HG03066 (cell line): ENCODE measurements at regions not wholly inside any gene's neighbourhood (a gene's known extent, or its start where the extent isn't known, plus 50 kb on each side); places are given as distances from the start of the nearest gene placed in this dataset.

ENCODE experiments used
- ATAC-seq: cut with Tn5 transposase; IDR thresholded peaks from one replicate; pipeline ENCODE4 v1.9.1; 2021; ENCODE audit warnings: low read depth; ENCODE audit not compliant: unreplicated experiment

DNA sequence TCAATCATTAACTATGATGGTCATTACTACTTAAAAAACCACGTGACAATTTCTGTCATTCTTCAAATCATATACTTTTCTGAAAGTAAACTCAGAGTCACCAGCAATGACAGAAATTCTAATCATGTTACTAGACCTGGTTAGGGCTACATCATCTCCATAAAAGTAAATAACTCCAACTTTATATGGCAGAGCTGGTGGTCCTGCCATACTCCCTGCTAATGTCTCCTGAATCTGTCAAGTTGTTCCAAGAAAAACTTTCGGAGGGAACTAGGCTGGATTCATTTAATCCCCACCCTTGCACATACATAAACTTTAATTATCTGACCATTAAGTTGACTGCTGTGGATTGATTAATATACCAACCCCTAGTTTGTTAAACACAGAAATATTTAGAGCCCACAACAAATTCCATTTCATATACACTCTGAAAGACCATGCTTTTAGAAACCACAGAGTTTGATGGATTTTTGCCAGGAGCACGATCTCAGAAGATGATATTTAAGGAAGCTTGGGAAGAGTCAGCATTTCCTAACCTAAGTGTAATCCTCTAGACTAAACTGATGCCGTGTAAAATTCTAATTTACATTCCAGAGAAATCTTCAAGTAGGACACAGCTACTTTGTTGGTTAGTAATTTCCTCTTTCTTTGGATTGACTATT is 577.0 kb downstream of the FAT4 start:
- no peak for ATAC-seq

DNA sequence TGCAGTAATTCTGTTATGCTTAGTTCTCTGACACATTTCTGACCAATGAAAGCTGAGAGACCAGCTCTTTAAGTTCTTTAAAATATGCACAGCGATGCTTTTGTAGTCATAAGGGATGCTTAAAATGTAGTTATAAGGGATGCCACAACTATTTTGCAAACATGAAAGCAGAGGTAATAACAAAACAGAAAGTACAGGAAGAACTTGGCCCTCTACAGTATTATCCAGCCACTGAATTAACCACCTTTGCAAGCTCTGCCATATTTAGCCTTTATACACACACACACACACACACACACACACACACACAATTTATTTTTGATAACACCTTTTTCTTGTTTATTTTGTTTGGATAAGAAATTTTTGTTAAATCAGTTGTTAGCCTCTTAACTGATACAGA is 590.0 kb downstream of the FAT4 start:
- ATAC-seq = no peak

DNA sequence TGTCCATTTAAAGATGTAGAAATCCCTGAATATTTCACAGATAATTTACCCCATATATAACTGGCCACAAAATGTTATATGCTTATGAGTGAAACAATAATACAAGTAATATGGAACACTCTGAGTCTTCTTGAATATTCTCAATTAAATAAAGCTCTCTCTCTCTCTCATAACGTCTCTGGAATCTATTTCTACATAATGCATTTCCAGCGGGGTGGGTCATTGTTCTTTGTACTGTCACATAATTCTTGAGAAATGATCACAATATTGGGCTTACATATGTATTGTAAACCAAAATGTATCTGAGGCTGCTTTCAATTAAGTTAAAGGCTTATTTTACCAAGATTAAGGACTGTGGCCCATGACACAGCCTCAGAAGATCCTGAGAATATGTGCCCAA is 596.3 kb downstream of the FAT4 start:
- ATAC-seq = no peak

DNA sequence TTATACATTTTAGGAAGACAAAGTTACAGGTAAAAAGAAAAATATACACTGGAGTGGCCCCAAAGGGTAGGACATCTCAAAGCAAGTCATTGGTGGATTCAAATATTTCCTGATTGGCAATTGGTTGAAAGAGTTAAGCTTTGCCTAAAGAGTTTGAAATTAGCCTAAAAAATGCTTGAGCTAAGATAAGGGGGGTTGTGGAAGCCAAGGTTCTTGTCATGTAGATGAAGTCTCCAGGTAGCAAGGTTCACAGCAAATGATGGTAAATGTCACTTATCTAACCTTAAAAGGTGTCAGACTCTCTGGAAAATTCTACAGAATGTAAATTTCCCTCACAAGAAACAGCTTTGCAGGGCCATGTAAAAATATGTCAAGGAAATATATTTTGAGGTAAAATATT is 596.7 kb downstream of the FAT4 start:
- no peak for ATAC-seq

DNA sequence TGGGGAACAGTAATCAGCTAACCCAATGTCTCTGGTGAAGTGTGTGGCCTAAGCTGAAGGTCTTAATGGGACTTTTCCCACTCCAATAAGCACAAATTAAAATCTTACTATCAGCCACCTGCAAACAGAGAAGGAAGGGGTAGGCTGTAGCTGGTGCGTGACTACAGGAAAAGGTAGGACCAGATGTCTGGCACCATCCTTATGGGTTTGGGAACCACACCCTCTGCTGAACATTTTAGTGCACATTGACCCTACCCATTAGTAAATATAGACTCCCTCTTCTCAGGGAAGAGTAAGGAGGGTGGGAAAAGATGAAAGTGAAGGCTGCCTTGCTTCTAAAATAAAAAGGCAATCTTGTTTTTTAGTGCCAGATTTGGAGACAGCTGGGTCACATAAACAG is 602.8 kb downstream of the FAT4 start:
- ATAC-seq = no peak

DNA sequence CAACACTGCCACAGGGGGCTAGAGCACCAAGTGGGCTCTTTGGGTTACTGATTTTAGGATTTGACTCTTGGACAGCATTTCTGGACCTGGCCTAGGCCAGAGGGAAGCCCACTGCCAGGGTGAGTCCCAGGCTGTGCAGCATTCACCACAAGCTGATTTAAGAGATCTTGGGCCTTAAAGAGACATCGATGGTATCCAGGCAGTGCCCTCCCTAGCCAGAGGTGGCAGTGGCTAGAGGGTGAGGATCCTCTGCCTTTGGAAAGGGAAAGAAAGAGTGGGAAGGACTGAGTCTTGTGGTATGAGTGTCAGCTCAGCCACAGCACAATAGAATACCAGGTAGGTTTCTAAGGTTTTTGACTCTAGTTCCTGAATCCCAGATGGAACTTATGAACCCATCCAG is 613.9 kb downstream of the FAT4 start:
- no peak for ATAC-seq

DNA sequence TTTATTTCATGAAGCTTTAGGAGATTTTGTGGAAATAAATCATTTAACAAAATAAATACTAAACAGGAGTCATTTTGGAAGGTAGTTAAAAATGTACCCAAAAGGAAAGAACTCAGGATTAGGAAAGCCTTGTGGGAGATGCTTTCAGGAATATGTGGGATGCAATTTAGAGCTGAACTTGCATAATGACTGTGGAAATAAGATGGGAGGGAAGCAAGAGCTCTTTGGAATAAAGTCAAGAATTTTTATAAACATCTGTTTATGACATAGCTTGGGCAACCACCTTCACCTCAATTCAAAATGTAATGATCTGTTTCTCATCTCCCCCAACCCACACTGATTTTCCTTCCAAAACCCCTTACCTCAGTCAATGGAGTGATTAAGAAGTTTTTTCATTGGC is 623.8 kb downstream of the FAT4 start:
- no peak for ATAC-seq

DNA sequence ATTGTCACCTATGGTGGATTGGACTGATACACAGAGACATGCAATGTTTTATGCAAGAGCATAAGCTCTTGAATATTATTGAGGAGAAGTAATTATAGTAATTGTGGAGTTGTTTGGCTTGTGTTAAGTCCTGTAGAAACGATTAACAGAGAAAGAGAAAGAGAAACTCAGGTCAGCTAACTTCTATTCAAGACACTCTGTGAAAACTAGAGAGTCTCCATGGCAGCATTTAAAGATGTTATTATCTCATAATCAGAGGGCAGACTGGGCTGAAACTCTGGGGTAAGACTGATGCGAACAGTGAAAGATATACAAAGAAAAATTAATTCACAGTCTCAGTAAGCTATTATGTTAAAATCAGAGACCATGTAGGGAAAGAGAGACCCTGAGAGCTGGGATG is 625.7 kb downstream of the FAT4 start:
- ATAC-seq = no peak

DNA sequence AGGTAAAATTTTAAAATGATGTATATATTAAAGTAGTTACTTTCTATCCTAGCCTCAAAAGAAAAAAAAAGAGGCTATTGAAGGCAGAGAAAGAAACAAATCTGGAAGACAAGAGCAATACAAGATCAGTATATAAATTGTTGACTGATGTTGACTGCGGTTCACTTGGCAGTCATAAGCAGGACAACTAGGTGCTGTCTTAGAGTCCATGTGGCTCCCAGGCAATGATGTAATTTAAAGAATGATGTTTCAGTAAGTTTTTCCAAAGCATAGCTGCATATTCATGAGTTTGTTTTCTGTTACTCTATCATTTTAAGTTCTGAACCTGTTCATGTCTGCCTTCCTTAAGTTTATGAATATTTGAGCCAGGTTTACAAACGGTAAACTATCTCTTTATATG is 630.2 kb downstream of the FAT4 start:
- no peak for ATAC-seq

DNA sequence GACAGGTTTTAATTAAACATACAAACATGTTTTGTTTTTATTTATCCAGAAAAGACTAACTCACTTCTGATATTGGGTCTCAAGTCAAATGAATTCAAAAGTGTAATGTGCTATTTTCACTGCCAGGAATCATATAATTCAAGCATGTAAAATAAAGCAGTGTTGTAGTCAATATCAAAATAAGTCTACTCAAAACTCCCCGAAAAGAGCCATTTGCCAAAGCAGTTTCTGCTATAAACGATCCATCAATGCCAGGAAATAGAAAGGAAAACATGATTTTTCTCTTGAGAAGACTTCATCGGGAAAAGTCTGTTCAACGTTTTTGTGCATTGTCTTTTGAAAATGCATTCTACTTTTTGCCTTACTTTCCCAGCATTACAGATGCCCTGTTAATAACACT is 633.3 kb downstream of the FAT4 start:
- no peak for ATAC-seq

DNA sequence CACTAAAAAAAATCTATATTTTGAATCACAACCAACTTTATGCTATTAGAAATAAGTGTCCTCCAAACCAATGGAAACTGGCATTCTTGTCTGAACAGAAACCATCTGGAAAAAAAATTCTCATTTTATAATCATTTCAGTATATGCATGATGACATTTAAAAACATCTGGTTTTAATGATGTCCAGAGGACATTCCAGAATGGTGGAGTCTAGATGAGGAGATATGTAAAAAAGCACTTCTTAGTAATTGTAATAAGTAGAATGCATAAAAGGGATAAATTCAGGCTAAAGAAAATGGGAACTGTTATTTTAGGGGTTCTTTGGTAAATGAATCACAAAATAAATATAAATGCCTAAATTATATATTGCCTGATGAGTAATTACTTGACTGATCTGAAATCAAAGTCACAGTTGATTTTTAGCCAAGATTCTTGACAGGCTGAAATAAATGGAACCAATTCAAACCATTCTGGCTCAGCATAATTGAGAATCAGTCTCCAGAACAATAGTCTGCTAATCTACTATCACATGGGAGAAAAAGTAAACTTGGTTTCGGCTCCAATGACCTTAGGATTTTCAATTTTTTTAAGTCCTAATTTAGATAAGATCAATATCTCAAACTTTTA is 636.6 kb downstream of the FAT4 start:
- ATAC-seq = no peak

DNA sequence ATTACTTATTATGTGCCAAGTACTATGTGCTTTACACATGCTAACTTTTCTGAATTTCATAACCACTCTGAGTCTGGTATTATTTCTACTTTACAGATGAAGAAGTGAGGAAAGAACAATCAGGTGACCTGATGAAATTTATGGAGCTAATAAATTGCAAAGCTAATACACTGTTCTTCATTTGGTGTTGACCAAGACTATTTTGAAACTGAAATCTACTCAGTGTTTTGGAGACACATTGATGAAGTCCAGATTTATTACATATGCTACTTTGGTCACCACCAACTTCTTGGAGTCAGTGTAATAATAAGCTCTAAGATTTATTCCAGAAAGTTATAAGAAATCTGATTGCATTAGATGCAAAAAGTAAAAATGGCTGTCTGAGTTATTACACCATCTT is 637.9 kb downstream of the FAT4 start:
- no peak for ATAC-seq

DNA sequence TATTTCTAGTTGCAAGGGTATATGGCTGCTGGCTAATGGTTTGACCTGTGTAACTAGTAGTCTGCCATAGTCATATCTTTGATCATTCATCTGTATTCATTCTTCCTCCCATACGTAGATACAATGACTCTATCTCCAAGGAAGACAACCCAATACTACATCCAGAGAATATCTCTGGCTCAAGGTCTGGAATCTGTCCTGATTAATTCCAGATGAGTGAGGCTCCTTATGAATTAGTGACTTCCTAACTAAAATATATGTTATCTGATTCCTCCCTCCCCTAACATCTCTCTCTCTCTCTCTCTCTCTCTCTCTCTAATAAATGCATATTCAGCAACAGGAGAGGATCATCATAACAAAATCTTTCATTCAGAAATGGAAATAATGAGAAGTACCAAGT is 641.5 kb downstream of the FAT4 start:
- no peak for ATAC-seq

DNA sequence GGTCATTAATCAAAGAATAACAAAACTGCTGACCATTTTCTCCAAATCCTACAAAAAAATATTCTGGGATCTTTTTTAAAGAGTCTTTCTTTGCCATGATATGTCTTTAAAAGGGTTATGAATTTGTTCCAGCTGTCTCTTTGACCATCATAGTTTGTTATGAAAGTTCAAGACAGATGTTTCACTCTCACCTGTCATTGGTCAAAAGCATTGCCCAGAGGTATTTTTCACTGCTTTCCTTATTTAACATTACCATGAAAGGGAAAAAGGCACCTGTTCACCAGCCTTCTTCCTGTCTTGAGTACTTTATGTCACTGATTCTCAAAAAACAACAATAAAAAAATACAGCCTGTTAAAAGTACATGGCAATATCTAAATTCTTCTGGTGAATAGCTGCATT is 643.8 kb downstream of the FAT4 start:
- ATAC-seq = no peak

DNA sequence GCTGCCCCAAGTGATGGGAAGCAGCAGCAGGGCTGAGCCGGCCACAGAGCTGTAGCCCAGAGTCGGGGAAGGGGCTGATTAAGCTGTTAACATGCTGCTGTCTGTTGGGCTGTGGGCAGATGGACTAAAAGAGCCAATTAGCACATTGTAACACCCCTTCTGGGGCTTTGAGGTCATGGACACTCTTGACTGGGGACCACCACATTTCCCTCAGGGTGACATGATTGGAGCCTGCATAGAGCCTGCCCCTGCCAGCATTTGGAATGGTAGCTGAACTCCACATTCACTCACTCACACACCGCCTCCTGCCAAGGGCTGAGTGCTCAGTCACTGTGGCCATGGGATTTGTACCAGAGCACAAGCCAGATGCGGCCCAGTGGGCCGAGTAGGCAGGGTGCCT is 646.9 kb downstream of the FAT4 start:
- no peak for ATAC-seq

DNA sequence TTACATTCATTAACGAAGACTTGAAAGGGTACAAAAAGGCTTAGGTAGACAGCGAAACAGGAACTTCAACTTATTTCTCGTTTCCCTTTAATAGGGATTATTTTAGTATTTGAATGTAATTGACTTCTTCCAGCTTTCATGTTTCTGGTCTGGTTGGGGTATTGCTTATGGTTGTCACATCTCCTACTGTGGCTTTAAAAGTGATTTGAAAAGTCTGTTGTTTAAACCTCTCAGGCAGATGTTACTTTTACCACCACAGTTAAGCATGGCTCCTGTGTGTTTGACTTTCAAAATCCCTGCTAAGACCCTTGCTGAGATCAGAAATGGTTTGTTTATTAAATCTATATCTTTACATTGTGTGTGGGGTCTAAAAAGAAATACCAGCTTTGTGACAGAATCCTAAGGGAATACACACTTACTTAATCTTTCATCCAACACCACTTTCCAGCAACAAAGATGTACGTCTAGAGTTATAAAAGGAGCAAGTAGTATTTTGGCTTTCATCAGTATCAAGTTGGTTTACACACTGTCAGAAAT is 661.2 kb downstream of the FAT4 start:
- ATAC-seq = no peak

DNA sequence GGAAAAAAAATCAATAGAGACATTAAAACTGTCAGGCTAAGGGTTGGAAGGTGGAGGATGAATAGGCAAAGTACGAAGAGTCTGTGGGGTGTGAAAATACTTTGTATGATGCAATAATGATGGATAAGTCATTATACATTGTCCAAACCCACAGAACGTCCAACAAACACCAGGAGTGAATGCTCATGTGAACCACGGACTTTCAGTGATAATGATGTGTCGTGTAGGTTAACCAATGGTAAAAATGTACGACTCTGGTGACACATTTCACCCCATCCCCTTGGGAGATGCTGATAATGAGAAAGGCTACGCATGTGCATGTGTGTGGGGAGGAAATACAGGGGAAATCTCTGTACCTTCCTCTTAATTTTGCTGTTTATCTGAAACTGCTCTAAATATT is 665.2 kb downstream of the FAT4 start:
- ATAC-seq = no peak

DNA sequence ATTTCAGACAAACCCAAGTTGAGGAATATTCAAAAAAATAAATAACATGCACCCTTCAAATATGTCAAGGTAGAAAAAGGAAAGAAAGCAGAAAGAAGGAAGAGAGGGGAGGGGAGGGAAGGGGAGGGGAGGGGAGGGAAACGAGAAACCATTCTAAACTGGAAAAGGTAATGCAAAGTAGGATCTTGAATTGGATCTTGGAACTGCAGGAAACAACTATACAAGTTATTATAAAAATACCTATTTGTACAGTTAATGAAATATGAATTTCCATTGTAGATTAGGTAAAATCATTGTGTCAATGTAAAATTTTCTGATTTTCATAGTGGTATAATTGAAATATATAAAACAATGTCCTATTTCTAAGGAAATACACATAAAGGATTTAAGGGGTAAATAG is 668.4 kb downstream of the FAT4 start:
- ATAC-seq = no peak

DNA sequence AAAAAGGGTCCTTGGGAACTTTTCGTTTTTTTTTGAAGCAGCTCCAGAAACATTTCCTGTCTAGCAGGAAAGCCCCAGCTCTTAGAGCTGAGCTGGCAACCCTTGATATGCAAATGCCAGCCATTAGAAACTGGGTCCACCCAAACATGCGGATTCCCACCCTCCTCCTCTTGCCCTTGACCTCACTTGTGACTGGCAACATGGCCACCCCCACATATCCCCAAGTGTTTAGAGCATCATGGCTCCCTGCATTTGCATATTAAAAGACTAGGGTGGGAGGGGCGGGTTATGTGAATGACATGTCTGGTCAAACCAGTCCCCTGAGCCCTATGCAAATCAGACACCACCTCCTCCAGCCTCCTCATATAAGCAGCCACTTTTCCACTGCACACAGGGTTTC is 671.1 kb downstream of the FAT4 start:
- no peak for ATAC-seq

DNA sequence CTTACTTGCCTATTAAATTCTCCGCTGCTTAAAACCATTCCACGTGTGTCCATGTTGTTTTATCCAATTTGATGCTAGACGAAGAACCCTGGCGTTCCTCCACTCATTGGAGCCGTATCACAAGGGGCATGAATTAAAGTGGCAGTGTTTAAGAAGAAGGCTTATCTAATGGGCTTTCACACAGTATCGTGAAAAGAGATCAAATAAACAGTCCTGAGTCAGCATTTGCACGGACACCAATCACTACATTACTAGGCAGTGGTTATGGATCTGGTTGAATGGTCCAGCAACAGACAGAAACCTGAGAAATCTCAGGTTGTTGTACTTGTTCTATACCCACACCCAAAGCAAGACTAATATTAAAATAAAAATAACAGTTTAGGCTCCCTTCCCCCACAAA is 671.6 kb downstream of the FAT4 start:
- ATAC-seq = no peak

DNA sequence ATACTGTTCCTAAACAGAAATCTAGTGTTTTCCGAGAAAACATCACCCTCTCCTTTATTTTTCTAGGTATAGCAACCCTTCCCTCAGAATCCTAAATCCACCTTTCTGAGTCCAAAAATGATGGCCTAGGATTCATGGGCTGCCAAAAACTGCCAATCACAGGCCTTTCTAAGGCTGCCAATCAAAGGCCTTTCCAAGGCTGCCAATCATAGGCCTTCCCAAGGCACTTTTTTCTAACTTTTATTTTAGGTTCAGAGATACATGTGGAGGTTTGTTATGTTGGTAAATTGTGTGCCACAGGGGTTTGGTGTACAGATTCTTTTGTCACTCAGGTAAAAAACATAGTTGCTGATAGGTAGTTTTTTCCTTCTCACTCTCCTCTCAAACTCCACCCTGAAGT is 673.7 kb downstream of the FAT4 start:
- ATAC-seq = no peak

DNA sequence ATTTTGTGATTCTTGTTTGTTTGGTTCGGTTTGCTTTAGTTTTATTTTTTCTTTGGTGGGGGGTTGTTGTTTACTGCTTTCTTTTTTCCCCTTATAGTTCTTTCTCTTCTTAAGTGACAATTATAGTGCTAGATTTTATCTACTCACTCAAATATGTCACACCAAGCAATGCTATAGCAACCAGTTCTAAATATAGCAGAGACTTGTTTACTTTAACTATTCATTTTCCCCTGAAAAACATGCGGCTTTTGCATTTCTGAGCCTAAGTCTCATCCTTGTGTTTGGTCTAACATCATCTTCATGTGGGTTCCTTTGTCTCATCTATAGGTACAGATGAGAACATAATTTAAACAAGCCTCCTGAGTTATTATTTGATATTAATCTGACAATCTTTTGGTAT is 676.6 kb downstream of the FAT4 start:
- ATAC-seq = no peak

DNA sequence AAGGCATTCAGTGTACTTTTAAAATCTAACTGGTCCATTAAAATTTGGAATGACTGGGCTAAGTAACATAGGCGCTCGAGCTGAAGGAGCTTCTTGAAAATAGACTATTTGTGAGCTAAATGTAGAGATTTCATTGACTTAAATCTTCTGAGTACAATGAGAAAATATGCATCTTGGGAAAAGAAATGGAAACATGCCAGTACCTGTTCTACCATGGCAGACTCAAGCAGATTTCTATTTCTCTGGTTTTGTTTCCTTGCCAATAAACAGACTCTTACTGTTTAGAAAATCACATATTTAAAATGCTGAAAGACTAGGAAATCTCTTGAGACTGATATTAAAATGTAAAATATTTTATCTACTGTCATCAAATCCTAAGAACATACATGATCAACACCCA is 678.1 kb downstream of the FAT4 start:
- no peak for ATAC-seq
